Endothelial cell of umbilical vein (primary cell): ENCODE measurements at regions not wholly inside any gene's neighbourhood (a gene's known extent, or its start where the extent isn't known, plus 50 kb on each side); places are given as distances from the start of the nearest gene placed in this dataset.

Experiments used
- BruUV-seq: library from RNA; stranded (reverse); fragments of 400-500 nt; replicated peaks from 2 replicates; lab custom pipeline; 2021; lab: Mats Ljungman, UMichigan
- CTCF ChIA-PET: fragments of 300-600, 350-600 bp; sonication (Branson Sonifier 250); formaldehyde crosslinking; loops from one replicate; lab custom pipeline; 2021; ENCODE audit warnings: antibody characterized with exemption, inconsistent platforms; lab: Charles Lee
- POLR2A ChIA-PET: fragments of 300-600, 350-600 bp; sonication (Branson Sonifier 250); formaldehyde crosslinking; loops from one replicate; lab custom pipeline; 2021; ENCODE audit warnings: antibody characterized with exemption, inconsistent platforms; lab: Charles Lee
- DNase-seq: peaks from one replicate; pipeline ENCODE4 v3.0.0-alpha.2; 2011; ENCODE audit warnings: low read depth, low spot score
- FAIRE-seq: peaks from 2 replicates; lab custom pipeline; 2011; peaks lifted over from hg19 to GRCh38; lab: Jason Lieb, UNC
- H2AFZ ChIP-seq: 2 replicates; pipeline ENCODE4 v1.6.0; 2012; ENCODE audit warnings: low read depth, low read length, control low read depth, inconsistent platforms
- H3K27ac ChIP-seq: 2 replicates; pipeline ENCODE4 v1.5.1; 2011; ENCODE audit warnings: low read depth, mild to moderate bottlenecking, control low read depth, low read length, moderate library complexity; ENCODE audit not compliant: insufficient read depth
- H3K27me3 ChIP-seq, 2 experiments: 2 replicates each; pipeline versions ENCODE4 v1.6.0 to v1.6.1; 2011; ENCODE audit warnings: low read length in 2 of 2, mixed read lengths in 1 of 2; ENCODE audit not compliant: control insufficient read depth in 2 of 2, insufficient read depth in 2 of 2
- H3K36me3 ChIP-seq, 2 experiments: 2 replicates in 1 of 2; 3 replicates in 1 of 2; pipeline ENCODE4 v1.5.1; 2011; ENCODE audit warnings: low read length in 2 of 2, mild to moderate bottlenecking in 1 of 2, moderate library complexity in 1 of 2; ENCODE audit not compliant: control insufficient read depth in 2 of 2, insufficient read depth in 2 of 2; ENCODE audit errors: extremely low read depth in 1 of 2
- H3K4me1 ChIP-seq: 3 replicates; pipeline ENCODE4 v1.5.1; 2011; ENCODE audit warnings: mild to moderate bottlenecking, low read length; ENCODE audit not compliant: control insufficient read depth, insufficient read depth; ENCODE audit errors: extremely low read depth
- H3K4me2 ChIP-seq: 2 replicates; pipeline ENCODE4 v1.6.1; 2011; ENCODE audit warnings: low read length, control low read depth, mixed read lengths; ENCODE audit not compliant: insufficient read depth
- H3K4me3 ChIP-seq, 3 experiments: fragments of 200-600 bp in 1 of 3; sonication (generic), shearing (Covaris generic) in 1 of 3; replicated peaks in 1 of 3; 2 replicates each; pipeline ENCODE4 v1.5.1; 2011 to 2016; ENCODE audit warnings: control low read depth in 3 of 3, low read length in 3 of 3, mild to moderate bottlenecking in 2 of 3, inconsistent platforms in 1 of 3, low read depth in 1 of 3, moderate library complexity in 1 of 3; ENCODE audit not compliant: insufficient read depth in 1 of 3
- H3K79me2 ChIP-seq: 2 replicates; pipeline ENCODE4 v1.6.0; 2012; ENCODE audit warnings: low read length, inconsistent platforms; ENCODE audit not compliant: control insufficient read depth, insufficient read depth
- H3K9ac ChIP-seq: replicated peaks from 2 replicates; pipeline ENCODE3; 2011; ENCODE audit warnings: low read length, control low read depth; ENCODE audit not compliant: insufficient read depth; ENCODE audit errors: extremely low read depth
- H3K9me1 ChIP-seq: replicated peaks from 3 replicates; pipeline ENCODE4 v1.6.0; 2011; ENCODE audit warnings: mild to moderate bottlenecking, low read length; ENCODE audit not compliant: control insufficient read depth, insufficient read depth; ENCODE audit errors: extremely low read depth
- H3K9me3 ChIP-seq: replicated peaks from 2 replicates; pipeline ENCODE4 v1.5.1; 2012; ENCODE audit warnings: low read length, inconsistent platforms; ENCODE audit not compliant: control insufficient read depth, insufficient read depth
- H4K20me1 ChIP-seq: replicated peaks from 2 replicates; pipeline ENCODE3; 2011; ENCODE audit warnings: mild to moderate bottlenecking, low read length; ENCODE audit not compliant: control insufficient read depth, insufficient read depth; ENCODE audit errors: extremely low read depth
- CTCF ChIP-seq, 2 donors: IDR thresholded peaks; 1 replicate in 1 of 2; 2 replicates in 1 of 2; pipeline ENCODE4 v1.5.1; 2011; ENCODE audit warnings: low read length in 2 of 2, mild to moderate bottlenecking in 2 of 2, moderate library complexity in 2 of 2, control low read depth in 1 of 2, inconsistent platforms in 1 of 2, low read depth in 1 of 2; ENCODE audit not compliant: insufficient read depth in 1 of 2; ENCODE audit errors: extremely low read depth in 1 of 2
- EZH2 ChIP-seq: IDR thresholded peaks from 2 replicates; pipeline ENCODE4 v1.6.1; 2012; ENCODE audit warnings: borderline replicate concordance, low read depth, mild to moderate bottlenecking, moderate library complexity, low read length, inconsistent platforms; ENCODE audit not compliant: severe bottlenecking
- FOS ChIP-seq: IDR thresholded peaks from 2 replicates; pipeline ENCODE4 v1.6.1; 2011; ENCODE audit warnings: mild to moderate bottlenecking, low read length, moderate library complexity, borderline replicate concordance; ENCODE audit not compliant: insufficient read depth
- GATA2 ChIP-seq: IDR thresholded peaks from 2 replicates; pipeline ENCODE4 v1.7.0; 2011; ENCODE audit warnings: low read depth, mild to moderate bottlenecking, moderate library complexity, mixed read lengths, low read length; ENCODE audit not compliant: insufficient read length, insufficient read depth
- JUN ChIP-seq: IDR thresholded peaks from 2 replicates; pipeline ENCODE4 v1.6.1; 2011; ENCODE audit warnings: borderline replicate concordance, low read depth; ENCODE audit not compliant: insufficient read length, insufficient read depth
- MAX ChIP-seq: IDR thresholded peaks from 2 replicates; pipeline ENCODE4 v1.6.1; 2011; ENCODE audit not compliant: insufficient read depth, insufficient read length
- MYC ChIP-seq: IDR thresholded peaks from one replicate; pipeline ENCODE4 v1.6.1; 2011; ENCODE audit warnings: mild to moderate bottlenecking, low read depth, low read length
- POLR2A ChIP-seq: IDR thresholded peaks from 2 replicates; pipeline ENCODE4 v1.6.1; 2012; ENCODE audit warnings: low read depth, mild to moderate bottlenecking, control low read depth, low read length
- POLR2AphosphoS5 ChIP-seq: IDR thresholded peaks from 2 replicates; pipeline ENCODE4 v1.6.1; 2012; ENCODE audit warnings: low read depth, mild to moderate bottlenecking, control low read depth, low read length, moderate library complexity; ENCODE audit not compliant: insufficient read depth
- dilution Hi-C: fragments of 300-500 bp; cut with MboI; formaldehyde crosslinking; loops from one replicate; pipeline ENCODE4 v1.15.0; 2019; ENCODE audit warnings: low sequenced_read_pairs; ENCODE audit not compliant: extremely low pct_ligation_motif_present
- intact Hi-C: fragments of 100-400 bp; cut with micrococcal nuclease; formaldehyde crosslinking; loops from one replicate; pipeline ENCODE4 v1.10.0; 2022

- dilution Hi-C loops, result no loop called here
- no peaks in the 10 kb centered on the region for H3K9me1 ChIP-seq
Measured at GRCh38 chr11:134469627-134470026, 57.6 kb upstream of the B3GAT1 start.

More at GRCh38 chr11:134469627-134470026, 57.6 kb upstream of the B3GAT1 start:
- H3K9ac ChIP-seq, result no peak overlapping the region
- H3K4me1 ChIP-seq, result no peaks in the 10 kb centered on the region
- H3K27ac ChIP-seq, result no peak overlapping the region
- DNase-seq, result no peak
- ChIA-PET POLR2A (no interaction called here), CTCF (no interaction called here)
- H3K79me2 ChIP-seq, result no peaks in the 10 kb centered on the region
- H4K20me1 ChIP-seq, result no peaks in the 10 kb centered on the region
- H3K27me3 ChIP-seq, result no peaks in the 10 kb centered on the region
- no peak for FAIRE-seq
- BruUV-seq, result no TSS peak
- H3K4me3 ChIP-seq, result no peak overlapping the region
- TF ChIP-seq EZH2, result no peak
- no peak for TF ChIP-seq MAX
- no peak for TF ChIP-seq POLR2AphosphoS5
- no peak for TF ChIP-seq POLR2A
- no peak for TF ChIP-seq CTCF (IDR thresholded peaks at IDR 0.05; ENCODE audit: extremely low read depth in 1 of 2, insufficient read depth in 1 of 2, low read depth in 1 of 2, low read length in 2 of 2)
- no peak for TF ChIP-seq MYC
- no peak for TF ChIP-seq JUN
- TF ChIP-seq FOS, result no peak
- no peak for TF ChIP-seq GATA2
- no peaks in the 10 kb centered on the region for H3K9me3 ChIP-seq
- H3K36me3 ChIP-seq, result no peaks in the 10 kb centered on the region
- intact Hi-C loops, result no loop called here
- no peak overlapping the region for H2AFZ ChIP-seq
- no peak overlapping the region for H3K4me2 ChIP-seq
